ENCODE measurements at regions not wholly inside any gene's neighbourhood (a gene's known extent, or its start where the extent isn't known, plus 50 kb on each side); places are given as distances from the start of the nearest gene placed in this dataset.
A peak's percentile ranks its signal among the peaks of the same experiment; 100 is the strongest.

DNA sequence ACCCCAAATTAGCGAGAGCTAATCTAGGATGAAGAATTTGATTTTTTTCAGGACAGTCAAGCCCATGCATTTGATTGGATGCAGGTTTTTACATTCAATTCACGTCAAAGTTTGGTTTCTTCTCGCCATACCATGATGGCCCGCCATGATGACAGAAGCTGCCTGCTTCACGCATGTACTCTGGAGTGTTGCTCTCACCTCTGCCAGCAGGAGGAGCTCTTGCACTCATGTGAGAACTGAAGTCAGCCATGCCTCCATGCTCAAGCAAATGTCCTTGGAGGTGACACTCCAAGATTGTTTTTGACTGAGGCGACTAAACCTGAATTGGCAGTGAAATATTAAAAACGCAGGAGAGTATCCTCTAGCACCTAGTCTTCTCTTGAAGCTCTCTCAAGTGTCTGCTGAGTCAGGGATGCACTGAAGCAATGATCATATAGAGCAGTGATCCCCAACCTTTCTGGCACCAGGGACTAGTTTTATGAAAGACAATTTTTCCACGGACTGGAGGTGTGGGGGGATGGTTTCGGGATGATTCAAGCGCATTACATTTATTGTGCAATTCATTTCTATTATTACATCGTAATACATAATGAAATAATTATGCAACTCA lies 120.9 kb downstream of the SAMMSON start:
- peak; percentile 26 for DNase-seq

DNA sequence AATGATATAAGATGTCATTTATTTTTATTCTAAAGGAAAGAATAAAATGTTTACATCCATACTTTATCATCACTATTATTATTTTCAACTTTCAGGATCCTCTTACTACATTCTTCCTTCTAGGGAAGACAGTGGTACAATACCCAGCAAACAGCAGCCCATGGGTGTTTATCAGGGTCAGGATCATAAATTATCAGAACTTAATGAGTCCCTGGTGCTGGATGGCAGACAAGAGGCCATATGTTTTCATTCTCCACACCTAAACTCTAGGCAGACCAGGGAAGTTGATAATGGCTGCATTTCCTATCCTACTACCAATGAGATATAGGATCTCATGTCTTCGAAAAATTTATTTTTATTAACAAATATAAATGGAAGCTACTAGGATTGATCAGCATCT lies 127.7 kb downstream of the SAMMSON start:
- no peak for DNase-seq

DNA sequence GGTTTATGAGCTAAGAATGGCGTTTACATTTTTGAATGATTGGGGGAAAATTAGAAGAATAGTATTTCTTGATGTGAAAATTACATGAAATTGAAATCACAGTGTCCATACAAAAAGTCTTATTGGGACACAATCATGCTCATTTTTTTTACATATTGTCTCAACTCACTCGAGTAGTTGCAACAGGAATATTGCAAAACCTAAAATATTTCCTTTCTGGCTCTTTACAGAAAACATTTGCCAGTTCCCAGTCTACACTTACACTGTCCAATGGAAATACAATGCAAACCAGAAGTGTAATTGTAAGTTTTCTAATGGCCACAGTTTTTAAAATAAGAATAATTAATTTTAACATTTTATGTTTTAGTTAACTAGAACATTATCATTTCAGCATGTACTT lies 137.8 kb downstream of the SAMMSON start:
- DNase-seq: no peak

DNA sequence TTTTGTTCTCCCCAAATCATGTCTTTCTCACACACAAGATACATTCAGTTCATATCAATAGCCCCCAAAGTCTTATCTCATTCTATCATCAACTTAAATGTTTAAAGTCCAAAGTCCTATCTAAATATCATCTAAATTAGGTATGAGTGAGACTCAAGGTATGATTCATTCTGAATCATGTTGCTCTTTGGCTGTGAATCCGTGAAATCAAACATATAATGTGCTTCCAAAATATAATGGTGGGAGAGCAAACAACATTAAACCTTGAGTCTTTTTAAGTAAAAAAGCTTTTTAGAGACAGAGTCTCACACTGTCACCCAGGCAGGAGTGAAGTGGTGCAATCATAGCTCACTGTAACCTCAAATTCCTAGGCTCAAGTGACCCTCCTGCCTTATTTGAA lies 139.1 kb downstream of the SAMMSON start:
- no peak for DNase-seq
